ENCODE measurements at regions not wholly inside any gene's neighbourhood (a gene's known extent, or its start where the extent isn't known, plus 50 kb on each side); places are given as distances from the start of the nearest gene placed in this dataset.

DNA sequence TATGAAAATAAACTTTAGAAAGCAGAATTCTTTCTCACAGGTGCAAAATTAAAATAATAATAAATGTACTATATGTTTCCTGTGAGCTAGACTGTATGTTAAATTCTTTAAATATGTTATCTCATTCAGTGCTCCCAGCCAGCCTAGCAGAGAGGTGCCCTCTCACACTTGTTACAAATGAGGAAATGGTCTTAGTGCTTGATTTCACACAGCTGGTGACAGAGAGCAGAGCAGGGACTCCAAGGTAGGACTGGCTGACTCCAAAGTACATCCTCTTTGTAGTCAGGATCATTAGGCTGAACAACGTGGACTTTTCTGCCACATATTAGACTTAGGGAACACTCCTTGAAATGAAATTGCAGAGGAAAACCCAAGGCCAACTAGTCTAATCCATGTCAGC lies 72.0 kb upstream of the HHIP start:
- no peaks in the 10 kb centered on the region for H3K27me3 ChIP-seq (ENCODE audit: control insufficient read depth, insufficient read depth, low read length)
- no peaks in the 10 kb centered on the region for H3K36me3 ChIP-seq (ENCODE audit: control insufficient read depth, insufficient read depth, low read length)
- H3K4me1 ChIP-seq (ENCODE audit: control insufficient read depth, insufficient read depth, low read length), result no peaks in the 10 kb centered on the region
- no peak overlapping the region for H3K9ac ChIP-seq (ENCODE audit: low read length)
- no peak overlapping the region for H3K27ac ChIP-seq (ENCODE audit: low read depth, low read length)
- no peak overlapping the region for H3K4me3 ChIP-seq (ENCODE audit: low read length)

DNA sequence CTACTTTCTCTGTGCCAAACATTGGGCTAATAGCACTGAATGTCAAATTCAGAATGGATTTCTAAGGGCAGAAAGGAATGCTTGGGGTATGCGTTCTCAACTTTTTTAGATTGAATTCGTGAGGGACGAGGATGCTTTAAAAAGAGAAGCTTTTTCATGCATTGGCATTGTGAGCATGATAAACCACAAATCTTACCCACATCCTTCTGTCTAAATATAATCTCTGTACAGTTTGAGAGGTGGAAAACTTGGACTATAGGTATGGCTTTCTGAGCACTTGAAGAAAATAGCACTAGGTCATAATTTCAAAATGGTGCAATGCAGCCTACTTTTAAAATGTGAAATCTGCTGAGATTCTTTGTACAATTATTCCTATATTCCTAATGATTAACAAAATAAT lies 71.4 kb upstream of the HHIP start:
- Histone ChIP-seq H3K4me1 (ENCODE audit: control insufficient read depth, insufficient read depth, low read length) (no peaks in the 10 kb centered on the region), H3K27me3 (ENCODE audit: control insufficient read depth, insufficient read depth, low read length) (no peaks in the 10 kb centered on the region), H3K9ac (ENCODE audit: low read length) (no peak overlapping the region), H3K4me3 (ENCODE audit: low read length) (no peak overlapping the region), H3K27ac (ENCODE audit: low read depth, low read length) (no peak overlapping the region), H3K36me3 (ENCODE audit: control insufficient read depth, insufficient read depth, low read length) (no peaks in the 10 kb centered on the region)

GRCh38 chr4:144575181-144575580 lies 70.8 kb upstream of the HHIP start:
- H3K4me3 ChIP-seq (ENCODE audit: low read length), result no peak overlapping the region
- H3K9ac ChIP-seq (ENCODE audit: low read length), result no peak overlapping the region
- H3K36me3 ChIP-seq (ENCODE audit: control insufficient read depth, insufficient read depth, low read length), result no peaks in the 10 kb centered on the region
- H3K4me1 ChIP-seq (ENCODE audit: control insufficient read depth, insufficient read depth, low read length), result no peaks in the 10 kb centered on the region
- no peaks in the 10 kb centered on the region for H3K27me3 ChIP-seq (ENCODE audit: control insufficient read depth, insufficient read depth, low read length)
- no peak overlapping the region for H3K27ac ChIP-seq (ENCODE audit: low read depth, low read length)

- Histone ChIP-seq H3K27ac (ENCODE audit: low read depth, low read length) (no peak overlapping the region), H3K9ac (ENCODE audit: low read length) (no peak overlapping the region)
Measured at GRCh38 chr4:144578681-144579080, 67.3 kb upstream of the HHIP start.

GRCh38 chr4:144579411-144580030 lies 66.4 kb upstream of the HHIP start:
- no peak overlapping the region for H3K4me3 ChIP-seq (ENCODE audit: low read length)
- H3K36me3 ChIP-seq (ENCODE audit: control insufficient read depth, insufficient read depth, low read length), result no peaks in the 10 kb centered on the region
- H3K27ac ChIP-seq (ENCODE audit: low read depth, low read length), result no peak overlapping the region
- H3K4me1 ChIP-seq (ENCODE audit: control insufficient read depth, insufficient read depth, low read length), result no peaks in the 10 kb centered on the region
- no peaks in the 10 kb centered on the region for H3K27me3 ChIP-seq (ENCODE audit: control insufficient read depth, insufficient read depth, low read length)
- no peak overlapping the region for H3K9ac ChIP-seq (ENCODE audit: low read length)

More at GRCh38 chr4:144578681-144579080, 67.3 kb upstream of the HHIP start:
- H3K27me3 ChIP-seq (ENCODE audit: control insufficient read depth, insufficient read depth, low read length), result no peaks in the 10 kb centered on the region
- no peak overlapping the region for H3K4me3 ChIP-seq (ENCODE audit: low read length)
- H3K36me3 ChIP-seq (ENCODE audit: control insufficient read depth, insufficient read depth, low read length), result no peaks in the 10 kb centered on the region
- no peaks in the 10 kb centered on the region for H3K4me1 ChIP-seq (ENCODE audit: control insufficient read depth, insufficient read depth, low read length)

GRCh38 chr4:144580430-144580829 lies 65.5 kb upstream of the HHIP start:
- Histone ChIP-seq H3K27ac (ENCODE audit: low read depth, low read length) (no peak overlapping the region), H3K4me1 (ENCODE audit: control insufficient read depth, insufficient read depth, low read length) (no peaks in the 10 kb centered on the region), H3K36me3 (ENCODE audit: control insufficient read depth, insufficient read depth, low read length) (no peaks in the 10 kb centered on the region), H3K9ac (ENCODE audit: low read length) (no peak overlapping the region), H3K27me3 (ENCODE audit: control insufficient read depth, insufficient read depth, low read length) (no peaks in the 10 kb centered on the region), H3K4me3 (ENCODE audit: low read length) (no peak overlapping the region)

- H3K27ac ChIP-seq (ENCODE audit: low read depth, low read length), result no peak overlapping the region
- H3K36me3 ChIP-seq (ENCODE audit: control insufficient read depth, insufficient read depth, low read length), result no peaks in the 10 kb centered on the region
- H3K27me3 ChIP-seq (ENCODE audit: control insufficient read depth, insufficient read depth, low read length), result no peaks in the 10 kb centered on the region
- H3K9ac ChIP-seq (ENCODE audit: low read length), result no peak overlapping the region
- H3K4me3 ChIP-seq (ENCODE audit: low read length), result no peak overlapping the region
- no peaks in the 10 kb centered on the region for H3K4me1 ChIP-seq (ENCODE audit: control insufficient read depth, insufficient read depth, low read length)
Measured at GRCh38 chr4:144582105-144582850, 63.7 kb upstream of the HHIP start.

GRCh38 chr4:144582975-144583374 lies 63.0 kb upstream of the HHIP start:
- H3K9ac ChIP-seq (ENCODE audit: low read length), result no peak overlapping the region
- H3K4me1 ChIP-seq (ENCODE audit: control insufficient read depth, insufficient read depth, low read length), result no peaks in the 10 kb centered on the region
- no peak overlapping the region for H3K4me3 ChIP-seq (ENCODE audit: low read length)
- no peaks in the 10 kb centered on the region for H3K27me3 ChIP-seq (ENCODE audit: control insufficient read depth, insufficient read depth, low read length)
- H3K27ac ChIP-seq (ENCODE audit: low read depth, low read length), result no peak overlapping the region
- no peaks in the 10 kb centered on the region for H3K36me3 ChIP-seq (ENCODE audit: control insufficient read depth, insufficient read depth, low read length)

DNA sequence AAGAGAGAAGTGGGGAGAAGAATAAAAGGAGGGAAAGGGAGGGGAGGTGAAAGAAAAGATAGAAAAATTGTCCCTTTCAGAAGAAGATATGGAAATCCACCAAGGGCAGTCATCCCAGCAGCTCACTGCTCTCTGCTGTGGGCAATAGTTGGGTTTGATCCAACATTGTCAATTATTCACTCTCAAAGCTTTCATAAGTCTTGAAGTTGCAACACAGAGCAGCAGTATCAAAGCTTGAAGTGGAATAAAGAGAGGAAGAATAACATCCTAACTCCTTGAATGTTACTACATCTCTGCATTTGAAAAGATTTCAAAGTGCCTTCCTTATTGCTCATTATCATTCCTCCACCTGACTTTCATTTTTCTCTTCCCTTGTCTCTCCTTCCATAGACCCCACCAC lies 62.3 kb upstream of the HHIP start:
- H3K36me3 ChIP-seq (ENCODE audit: control insufficient read depth, insufficient read depth, low read length), result no peaks in the 10 kb centered on the region
- no peaks in the 10 kb centered on the region for H3K27me3 ChIP-seq (ENCODE audit: control insufficient read depth, insufficient read depth, low read length)
- H3K9ac ChIP-seq (ENCODE audit: low read length), result no peak overlapping the region
- no peaks in the 10 kb centered on the region for H3K4me1 ChIP-seq (ENCODE audit: control insufficient read depth, insufficient read depth, low read length)
- H3K27ac ChIP-seq (ENCODE audit: low read depth, low read length), result no peak overlapping the region
- H3K4me3 ChIP-seq (ENCODE audit: low read length), result no peak overlapping the region

DNA sequence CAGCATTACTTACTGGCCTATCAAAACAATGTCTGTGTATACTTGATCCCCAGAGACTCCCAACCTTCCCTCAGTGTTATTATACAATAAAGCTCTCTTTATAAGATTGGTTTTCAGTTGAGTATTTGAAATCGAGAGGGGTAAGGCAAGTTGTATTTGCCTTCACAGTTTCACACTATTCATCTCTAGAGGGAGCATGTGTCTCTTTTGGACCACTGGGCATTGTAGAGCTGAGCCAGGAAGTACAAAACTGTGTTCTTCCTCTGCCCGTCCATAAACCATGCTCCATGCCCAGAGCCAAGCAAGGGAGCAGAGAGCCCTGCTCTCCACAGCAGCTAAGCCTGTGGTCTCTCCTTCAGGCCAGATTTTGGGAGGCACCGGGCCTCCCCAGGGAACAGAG lies 61.5 kb upstream of the HHIP start:
- Histone ChIP-seq H3K27me3 (ENCODE audit: control insufficient read depth, insufficient read depth, low read length) (no peaks in the 10 kb centered on the region), H3K4me1 (ENCODE audit: control insufficient read depth, insufficient read depth, low read length) (no peaks in the 10 kb centered on the region), H3K4me3 (ENCODE audit: low read length) (no peak overlapping the region), H3K9ac (ENCODE audit: low read length) (no peak overlapping the region), H3K27ac (ENCODE audit: low read depth, low read length) (no peak overlapping the region), H3K36me3 (ENCODE audit: control insufficient read depth, insufficient read depth, low read length) (no peaks in the 10 kb centered on the region)

DNA sequence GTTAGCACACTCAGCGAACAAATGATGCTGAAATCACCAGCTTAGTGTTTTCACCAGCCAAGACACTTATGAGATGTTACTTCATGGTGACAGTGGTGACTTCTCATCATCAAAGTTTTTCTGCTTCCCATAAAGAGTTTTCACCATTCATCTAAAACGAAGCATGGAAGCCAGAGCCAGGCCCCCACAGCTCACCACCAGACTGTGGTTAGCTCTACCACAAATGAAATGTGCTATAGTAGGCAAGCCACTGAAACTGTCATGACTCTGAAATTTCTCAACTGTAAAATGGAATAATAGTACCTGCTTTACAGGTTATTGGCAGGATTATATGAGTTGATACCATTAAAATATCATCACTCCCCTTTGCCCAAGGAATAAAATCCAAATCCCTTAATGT lies 56.4 kb upstream of the HHIP start:
- no peaks in the 10 kb centered on the region for H3K36me3 ChIP-seq (ENCODE audit: control insufficient read depth, insufficient read depth, low read length)
- H3K27ac ChIP-seq (ENCODE audit: low read depth, low read length), result no peak overlapping the region
- no peak overlapping the region for H3K9ac ChIP-seq (ENCODE audit: low read length)
- H3K4me3 ChIP-seq (ENCODE audit: low read length), result no peak overlapping the region
- no peaks in the 10 kb centered on the region for H3K27me3 ChIP-seq (ENCODE audit: control insufficient read depth, insufficient read depth, low read length)
- no peaks in the 10 kb centered on the region for H3K4me1 ChIP-seq (ENCODE audit: control insufficient read depth, insufficient read depth, low read length)

GRCh38 chr4:144590020-144590419 lies 55.9 kb upstream of the HHIP start:
- Histone ChIP-seq H3K27ac (ENCODE audit: low read depth, low read length) (no peak overlapping the region), H3K4me1 (ENCODE audit: control insufficient read depth, insufficient read depth, low read length) (no peaks in the 10 kb centered on the region), H3K27me3 (ENCODE audit: control insufficient read depth, insufficient read depth, low read length) (no peaks in the 10 kb centered on the region), H3K36me3 (ENCODE audit: control insufficient read depth, insufficient read depth, low read length) (no peaks in the 10 kb centered on the region), H3K4me3 (ENCODE audit: low read length) (no peak overlapping the region), H3K9ac (ENCODE audit: low read length) (no peak overlapping the region)

DNA sequence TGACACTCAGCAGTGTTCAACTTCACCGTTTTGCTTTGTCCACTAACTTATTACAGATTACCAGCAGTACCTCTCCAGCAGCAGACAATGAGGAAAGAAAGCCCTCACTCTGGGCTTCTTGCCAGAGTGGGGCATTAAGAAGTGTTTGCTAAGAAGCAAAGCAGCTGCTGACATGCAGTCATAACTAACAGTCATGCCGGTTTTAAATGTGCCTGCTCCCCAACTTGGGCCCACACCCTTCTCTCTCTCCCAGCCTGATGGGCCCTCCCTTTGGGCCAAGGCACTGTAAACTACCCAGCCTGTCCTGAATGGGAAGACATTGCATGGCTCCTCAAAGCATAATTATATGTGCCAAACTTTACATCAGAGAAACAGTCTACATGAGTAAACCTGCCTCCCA lies 54.6 kb upstream of the HHIP start:
- Histone ChIP-seq H3K36me3 (ENCODE audit: control insufficient read depth, insufficient read depth, low read length) (no peaks in the 10 kb centered on the region), H3K27ac (ENCODE audit: low read depth, low read length) (no peak overlapping the region), H3K4me3 (ENCODE audit: low read length) (no peak overlapping the region), H3K9ac (ENCODE audit: low read length) (no peak overlapping the region), H3K27me3 (ENCODE audit: control insufficient read depth, insufficient read depth, low read length) (no peaks in the 10 kb centered on the region), H3K4me1 (ENCODE audit: control insufficient read depth, insufficient read depth, low read length) (no peaks in the 10 kb centered on the region)

Measured in rectal smooth muscle tissue (tissue), 1 donor.